HUES6 (cell line): ENCODE measurements at regions not wholly inside any gene's neighbourhood (a gene's known extent, or its start where the extent isn't known, plus 50 kb on each side); places are given as distances from the start of the nearest gene placed in this dataset.
A peak's percentile ranks its signal among the peaks of the same experiment; 100 is the strongest.
"Not testable (repeated sequence)": the region's sequence is repeated elsewhere in the genome, so short reads cannot be mapped to it uniquely, and the experiment has no call there.

ENCODE experiments used
- H3K27ac ChIP-seq: 2 replicates; pipeline ENCODE4 v1.7.0; 2013; ENCODE audit warnings: low read depth, mild to moderate bottlenecking, low read length, inconsistent platforms
- H3K27me3 ChIP-seq: 2 replicates; pipeline ENCODE4 v1.6.1; 2013; ENCODE audit warnings: low read length; ENCODE audit not compliant: control insufficient read depth, insufficient read depth
- H3K36me3 ChIP-seq: 2 replicates; pipeline ENCODE4 v1.6.1; 2013; ENCODE audit warnings: low read length; ENCODE audit not compliant: control insufficient read depth, insufficient read depth
- H3K4me1 ChIP-seq: 2 replicates; pipeline ENCODE4 v1.6.1; 2013; ENCODE audit warnings: low read length; ENCODE audit not compliant: control insufficient read depth, insufficient read depth
- H3K4me3 ChIP-seq: 2 replicates; pipeline ENCODE4 v1.5.1; 2013; ENCODE audit warnings: low read depth, low read length
- H3K9ac ChIP-seq: one replicate; pipeline ENCODE4 v1.6.1; 2013; ENCODE audit warnings: mild to moderate bottlenecking, low read length
- H3K9me3 ChIP-seq: 2 replicates; pipeline ENCODE4 v1.6.1; 2013; ENCODE audit warnings: low read depth, low read length; ENCODE audit not compliant: control insufficient read depth, insufficient read depth

GRCh38 chr4:105072095-105072494 is 74.6 kb upstream of the TET2 start:
- not testable (repeated sequence) for H3K4me3 ChIP-seq, H3K9ac ChIP-seq, H3K4me1 ChIP-seq, H3K9me3 ChIP-seq, H3K27ac ChIP-seq, H3K36me3 ChIP-seq, H3K27me3 ChIP-seq

GRCh38 chr4:105074097-105074496 is 72.6 kb upstream of the TET2 start:
- H3K4me1 ChIP-seq, result no peaks in the 10 kb centered on the region
- H3K9me3 ChIP-seq, result no peaks in the 10 kb centered on the region
- no peaks in the 10 kb centered on the region for H3K36me3 ChIP-seq
- 0 out of 2 replicates have a peak, but pooled peaks cover 3% of the 10 kb centered on the region for H3K27me3 ChIP-seq
- H3K4me3 ChIP-seq, result no peak overlapping the region
- H3K9ac ChIP-seq, result no peak overlapping the region
- H3K27ac ChIP-seq, result no peak overlapping the region

- H3K9ac ChIP-seq, result no peak overlapping the region
- H3K36me3 ChIP-seq, result no peaks in the 10 kb centered on the region
- H3K27ac ChIP-seq, result no peak overlapping the region
- 0 out of 2 replicates have a peak, but pooled peaks cover 3% of the 10 kb centered on the region for H3K27me3 ChIP-seq
- H3K9me3 ChIP-seq, result no peaks in the 10 kb centered on the region
- H3K4me3 ChIP-seq, result no peak overlapping the region
- no peaks in the 10 kb centered on the region for H3K4me1 ChIP-seq
Measured at GRCh38 chr4:105075045-105075444, 71.6 kb upstream of the TET2 start.

GRCh38 chr4:105088110-105088879 is 58.4 kb upstream of the TET2 start:
- Histone ChIP-seq H3K4me3 (peak overlapping the region; percentile 0; the same call in 1 of the 2 replicates), H3K4me1 (peaks cover 6% of the 10 kb centered on the region; the same call in 1 of the 2 replicates), H3K36me3 (no peaks in the 10 kb centered on the region), H3K9ac (no peak overlapping the region), H3K9me3 (no peaks in the 10 kb centered on the region; the same call in 1 of the 2 replicates), H3K27me3 (no peaks in the 10 kb centered on the region; the same call in 1 of the 2 replicates), H3K27ac (no peak overlapping the region)

- Histone ChIP-seq H3K9ac (no peak overlapping the region), H3K27ac (no peak overlapping the region)
Measured at GRCh38 chr4:105092356-105092755, 54.3 kb upstream of the TET2 start.

GRCh38 chr4:105092768-105093167 is 53.9 kb upstream of the TET2 start:
- Histone ChIP-seq H3K9me3 (no peaks in the 10 kb centered on the region; the same call in 1 of the 2 replicates), H3K27me3 (no peaks in the 10 kb centered on the region), H3K4me1 (peaks cover 6% of the 10 kb centered on the region; the same call in 1 of the 2 replicates), H3K9ac (no peak overlapping the region), H3K4me3 (no peak overlapping the region), H3K36me3 (no peaks in the 10 kb centered on the region), H3K27ac (no peak overlapping the region)

More at GRCh38 chr4:105092356-105092755, 54.3 kb upstream of the TET2 start:
- no peak overlapping the region for H3K4me3 ChIP-seq
- no peaks in the 10 kb centered on the region for H3K36me3 ChIP-seq
- peaks cover 6% of the 10 kb centered on the region; the same call in 1 of the 2 replicates for H3K4me1 ChIP-seq
- no peaks in the 10 kb centered on the region; the same call in 1 of the 2 replicates for H3K9me3 ChIP-seq
- H3K27me3 ChIP-seq, result no peaks in the 10 kb centered on the region

- no peak overlapping the region for H3K9ac ChIP-seq
- no peaks in the 10 kb centered on the region for H3K27me3 ChIP-seq
Measured at GRCh38 chr4:105093975-105094374, 52.7 kb upstream of the TET2 start.

More at GRCh38 chr4:105093975-105094374, 52.7 kb upstream of the TET2 start:
- no peaks in the 10 kb centered on the region; the same call in 1 of the 2 replicates for H3K9me3 ChIP-seq
- H3K36me3 ChIP-seq, result no peaks in the 10 kb centered on the region
- no peak overlapping the region for H3K4me3 ChIP-seq
- H3K27ac ChIP-seq, result no peak overlapping the region
- H3K4me1 ChIP-seq, result peaks cover under 1% of the 10 kb centered on the region; the same call in 1 of the 2 replicates
